ENCODE measurements at regions not wholly inside any gene's neighbourhood (a gene's known extent, or its start where the extent isn't known, plus 50 kb on each side); places are given as distances from the start of the nearest gene placed in this dataset.

GRCh38 chr4:17246656-17247055 lies 265.2 kb downstream of the QDPR start:
- no peak for TF ChIP-seq POLR2A (IDR thresholded peaks at IDR 0.05)
- TF ChIP-seq, protein P1, sequence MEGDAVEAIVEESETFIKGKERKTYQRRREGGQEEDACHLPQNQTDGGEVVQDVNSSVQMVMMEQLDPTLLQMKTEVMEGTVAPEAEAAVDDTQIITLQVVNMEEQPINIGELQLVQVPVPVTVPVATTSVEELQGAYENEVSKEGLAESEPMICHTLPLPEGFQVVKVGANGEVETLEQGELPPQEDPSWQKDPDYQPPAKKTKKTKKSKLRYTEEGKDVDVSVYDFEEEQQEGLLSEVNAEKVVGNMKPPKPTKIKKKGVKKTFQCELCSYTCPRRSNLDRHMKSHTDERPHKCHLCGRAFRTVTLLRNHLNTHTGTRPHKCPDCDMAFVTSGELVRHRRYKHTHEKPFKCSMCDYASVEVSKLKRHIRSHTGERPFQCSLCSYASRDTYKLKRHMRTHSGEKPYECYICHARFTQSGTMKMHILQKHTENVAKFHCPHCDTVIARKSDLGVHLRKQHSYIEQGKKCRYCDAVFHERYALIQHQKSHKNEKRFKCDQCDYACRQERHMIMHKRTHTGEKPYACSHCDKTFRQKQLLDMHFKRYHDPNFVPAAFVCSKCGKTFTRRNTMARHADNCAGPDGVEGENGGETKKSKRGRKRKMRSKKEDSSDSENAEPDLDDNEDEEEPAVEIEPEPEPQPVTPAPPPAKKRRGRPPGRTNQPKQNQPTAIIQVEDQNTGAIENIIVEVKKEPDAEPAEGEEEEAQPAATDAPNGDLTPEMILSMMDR (IDR thresholded peaks at IDR 0.05) = no peak

Measured in sigmoid colon (tissue), 3 donors.